ENCODE measurements at regions not wholly inside any gene's neighbourhood (a gene's known extent, or its start where the extent isn't known, plus 50 kb on each side); places are given as distances from the start of the nearest gene placed in this dataset.

DNA sequence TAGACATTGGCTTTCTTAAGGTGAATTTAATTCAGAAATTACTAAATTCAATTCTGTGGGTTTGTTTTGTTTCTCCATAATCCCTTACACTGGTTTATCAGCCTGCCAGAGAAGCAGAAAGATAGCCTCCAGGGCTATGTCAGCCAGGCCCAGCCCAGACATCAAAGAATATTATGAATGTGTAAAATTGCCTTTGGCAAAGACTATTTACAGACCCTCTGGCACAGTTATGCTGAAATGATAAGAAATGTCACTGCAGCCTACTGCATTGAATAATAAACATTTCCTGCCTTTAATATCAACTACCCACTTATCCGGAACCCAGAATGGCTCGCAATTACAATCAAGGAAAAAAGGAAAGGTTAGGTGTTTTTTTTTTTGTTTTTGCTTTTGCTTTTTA lies 562.5 kb upstream of the LRRC4C start:
- intact Hi-C loops (cut with DNase I): no loop called here
- no peak for DNase-seq
- H3K9me3 ChIP-seq: no peaks in the 10 kb centered on the region
- H3K4me3 ChIP-seq: no peak overlapping the region
- no peak overlapping the region for H3K27ac ChIP-seq
- H3K4me1 ChIP-seq: no peaks in the 10 kb centered on the region
- no peak for ATAC-seq
- no peaks in the 10 kb centered on the region for H3K36me3 ChIP-seq
- no peaks in the 10 kb centered on the region for H3K27me3 ChIP-seq
- 54 to 55% methylated on average over 2 of the region's 2 CpGs for whole genome bisulfite sequencing, 2 donors
- FAIRE-seq: no peak
- TF ChIP-seq, protein P1, sequence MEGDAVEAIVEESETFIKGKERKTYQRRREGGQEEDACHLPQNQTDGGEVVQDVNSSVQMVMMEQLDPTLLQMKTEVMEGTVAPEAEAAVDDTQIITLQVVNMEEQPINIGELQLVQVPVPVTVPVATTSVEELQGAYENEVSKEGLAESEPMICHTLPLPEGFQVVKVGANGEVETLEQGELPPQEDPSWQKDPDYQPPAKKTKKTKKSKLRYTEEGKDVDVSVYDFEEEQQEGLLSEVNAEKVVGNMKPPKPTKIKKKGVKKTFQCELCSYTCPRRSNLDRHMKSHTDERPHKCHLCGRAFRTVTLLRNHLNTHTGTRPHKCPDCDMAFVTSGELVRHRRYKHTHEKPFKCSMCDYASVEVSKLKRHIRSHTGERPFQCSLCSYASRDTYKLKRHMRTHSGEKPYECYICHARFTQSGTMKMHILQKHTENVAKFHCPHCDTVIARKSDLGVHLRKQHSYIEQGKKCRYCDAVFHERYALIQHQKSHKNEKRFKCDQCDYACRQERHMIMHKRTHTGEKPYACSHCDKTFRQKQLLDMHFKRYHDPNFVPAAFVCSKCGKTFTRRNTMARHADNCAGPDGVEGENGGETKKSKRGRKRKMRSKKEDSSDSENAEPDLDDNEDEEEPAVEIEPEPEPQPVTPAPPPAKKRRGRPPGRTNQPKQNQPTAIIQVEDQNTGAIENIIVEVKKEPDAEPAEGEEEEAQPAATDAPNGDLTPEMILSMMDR (IDR thresholded peaks at IDR 0.05): no peak

DNA sequence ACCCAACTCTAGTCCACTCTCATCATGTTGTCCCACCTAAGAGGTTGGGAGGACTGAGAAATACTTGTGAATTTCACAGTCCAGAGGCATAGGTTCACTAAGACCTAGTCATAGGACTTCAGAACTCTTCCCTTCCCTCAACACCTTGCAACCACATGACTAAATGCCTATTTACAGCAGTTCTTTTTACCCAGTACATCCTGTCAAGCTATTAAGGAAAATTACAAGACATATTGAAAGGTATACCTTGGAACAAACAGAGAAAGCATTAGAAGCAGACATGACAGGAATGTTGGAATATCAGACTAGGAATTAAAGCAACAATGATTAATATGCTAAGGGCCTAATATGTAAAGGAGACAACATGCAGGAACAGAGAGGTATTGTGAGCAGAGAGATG lies 563.8 kb upstream of the LRRC4C start:
- no peak for FAIRE-seq

GRCh38 chr11:42025121-42025803 lies 565.8 kb upstream of the LRRC4C start:
- Histone ChIP-seq H3K36me3 (no peaks in the 10 kb centered on the region), H3K4me3 (no peak overlapping the region), H3K4me1 (no peaks in the 10 kb centered on the region), H3K27ac (no peak overlapping the region), H3K9me3 (no peaks in the 10 kb centered on the region), H3K27me3 (no peaks in the 10 kb centered on the region)
- ATAC-seq (no peak), DNase-seq (no peak), FAIRE-seq (no peak)
- WGBS, 2 donors: 41 to 60% methylated on average over 4 of the region's 4 CpGs
- TF ChIP-seq, protein P1 (IDR thresholded peaks at IDR 0.05): no peak
- intact Hi-C loops (cut with DNase I): no loop called here

More for the DNA sequence above, 563.8 kb upstream of the LRRC4C start:
- Histone ChIP-seq H3K36me3 (no peaks in the 10 kb centered on the region), H3K27ac (no peak overlapping the region), H3K4me1 (no peaks in the 10 kb centered on the region), H3K4me3 (no peak overlapping the region), H3K27me3 (no peaks in the 10 kb centered on the region), H3K9me3 (no peaks in the 10 kb centered on the region)
- no peak for DNase-seq
- intact Hi-C loops (cut with DNase I): no loop called here
- TF ChIP-seq, protein P1 (IDR thresholded peaks at IDR 0.05): no peak
- no peak for ATAC-seq

DNA sequence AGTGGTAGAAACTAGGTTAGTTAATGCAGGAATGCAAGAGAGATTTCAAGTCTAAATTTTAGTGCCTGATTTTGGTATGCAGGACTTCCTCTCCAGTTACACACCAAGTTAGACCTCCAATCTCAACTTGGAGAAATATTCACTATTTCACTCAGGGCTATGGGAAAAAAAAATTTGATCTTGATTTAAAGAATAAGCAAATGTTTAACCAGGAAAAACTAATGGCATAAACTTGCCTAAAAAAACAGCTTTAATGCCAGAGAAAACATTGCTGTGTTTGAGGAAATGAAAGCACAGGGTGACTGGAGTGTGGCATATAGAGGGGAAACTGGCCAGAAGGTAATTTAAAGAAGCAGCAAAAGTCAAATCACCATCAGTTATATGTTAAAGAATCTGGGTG lies 575.4 kb upstream of the LRRC4C start:
- H3K36me3 ChIP-seq: no peaks in the 10 kb centered on the region
- intact Hi-C loops (cut with DNase I): no loop called here
- peaks cover 0 to 7% (median 0%) of the 10 kb centered on the region in 3 donors for H3K4me1 ChIP-seq
- no peaks in the 10 kb centered on the region for H3K27me3 ChIP-seq
- H3K9me3 ChIP-seq: no peaks in the 10 kb centered on the region
- TF ChIP-seq, protein P1 (IDR thresholded peaks at IDR 0.05): no peak
- no peak for DNase-seq
- H3K27ac ChIP-seq: no peak overlapping the region
- no peak for FAIRE-seq
- ATAC-seq: no peak
- no peak overlapping the region for H3K4me3 ChIP-seq

DNA sequence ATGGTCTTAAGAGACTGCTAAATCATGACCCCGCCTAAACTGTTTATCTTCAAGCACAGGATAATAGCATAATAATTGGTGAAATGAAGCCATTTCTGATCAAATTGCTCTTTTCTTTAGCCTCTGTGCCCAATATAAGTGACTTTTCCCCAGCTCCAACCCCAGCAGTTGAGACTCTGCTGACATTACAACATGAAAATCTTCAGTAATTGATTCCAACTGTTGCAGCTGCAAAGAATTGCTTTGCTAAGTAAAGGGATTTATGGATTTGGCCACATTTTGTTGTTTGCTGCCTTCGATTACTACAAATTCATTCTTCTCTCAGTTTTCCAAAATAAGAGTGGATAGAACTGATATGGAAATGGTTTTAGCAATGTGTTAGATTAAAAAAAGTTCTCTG lies 576.7 kb upstream of the LRRC4C start:
- Histone ChIP-seq H3K27ac (no peak overlapping the region), H3K4me3 (no peak overlapping the region), H3K4me1 (peaks cover 0 to 7% (median 0%) of the 10 kb centered on the region in 3 donors), H3K36me3 (no peaks in the 10 kb centered on the region), H3K27me3 (no peaks in the 10 kb centered on the region), H3K9me3 (no peaks in the 10 kb centered on the region)
- TF ChIP-seq, protein P1 (IDR thresholded peaks at IDR 0.05): no peak
- 61 to 76% methylated on average over 2 of the region's 2 CpGs for WGBS, 2 donors
- FAIRE-seq (no peak), ATAC-seq (no peak), DNase-seq (no peak)
- intact Hi-C loops (cut with DNase I): no loop called here
